Neuronal stem cell (in vitro differentiated cells): ENCODE measurements at regions not wholly inside any gene's neighbourhood (a gene's known extent, or its start where the extent isn't known, plus 50 kb on each side); places are given as distances from the start of the nearest gene placed in this dataset.

Experiments used
- DNase-seq: peaks from one replicate; pipeline ENCODE4 v3.0.0-alpha.2; 2013; ENCODE audit warnings: low spot score
- H2AFZ ChIP-seq: one replicate; pipeline ENCODE4 v1.6.1; 2013; ENCODE audit warnings: mild to moderate bottlenecking, low read length, inconsistent platforms
- H2AK5ac ChIP-seq: 2 replicates; pipeline ENCODE4 v1.6.1; 2013; ENCODE audit warnings: low read depth, mild to moderate bottlenecking, inconsistent platforms, low read length, moderate library complexity, mixed read lengths
- H2BK120ac ChIP-seq: 2 replicates; pipeline ENCODE4 v1.6.1; 2013; ENCODE audit warnings: low read depth, mild to moderate bottlenecking, inconsistent platforms, low read length, moderate library complexity, mixed read lengths
- H2BK12ac ChIP-seq: one replicate; pipeline ENCODE4 v1.6.1; 2013; ENCODE audit warnings: low read length, inconsistent platforms
- H2BK15ac ChIP-seq: 2 replicates; pipeline ENCODE4 v1.6.1; 2013; ENCODE audit warnings: mild to moderate bottlenecking, low read length, inconsistent platforms, mixed read lengths
- H2BK5ac ChIP-seq: one replicate; pipeline ENCODE4 v1.6.1; 2013; ENCODE audit warnings: inconsistent platforms, mild to moderate bottlenecking, low read length, moderate library complexity
- H3K14ac ChIP-seq: one replicate; pipeline ENCODE4 v1.6.1; 2013; ENCODE audit warnings: low read length, inconsistent platforms
- H3K18ac ChIP-seq: 2 replicates; pipeline ENCODE4 v1.6.1; 2013; ENCODE audit warnings: low read length, inconsistent platforms
- H3K23ac ChIP-seq: 2 replicates; pipeline ENCODE4 v1.6.1; 2013; ENCODE audit warnings: low read depth, mild to moderate bottlenecking, mixed read lengths, low read length, inconsistent platforms; ENCODE audit not compliant: poor library complexity
- H3K27ac ChIP-seq: replicated peaks from 3 replicates; pipeline ENCODE4 v1.5.1; 2013; ENCODE audit warnings: low read length, inconsistent platforms
- H3K27me3 ChIP-seq, 3 experiments: 2 replicates each; pipeline ENCODE4 v1.6.1; 2013; ENCODE audit warnings: low read length in 3 of 3, mild to moderate bottlenecking in 2 of 3, inconsistent platforms in 1 of 3, low read depth in 1 of 3, mixed read lengths in 1 of 3, moderate library complexity in 1 of 3; ENCODE audit not compliant: control insufficient read depth in 3 of 3, insufficient read depth in 3 of 3
- H3K36me3 ChIP-seq, 2 donors: replicated peaks in 1 of 2; 2 replicates each; pipeline ENCODE4 v1.6.1; 2013; ENCODE audit warnings: low read length in 2 of 2; ENCODE audit not compliant: control insufficient read depth in 2 of 2, insufficient read depth in 2 of 2
- H3K4ac ChIP-seq: 2 replicates; pipeline ENCODE4 v1.6.1; 2013; ENCODE audit warnings: inconsistent platforms, mild to moderate bottlenecking, low read length, moderate library complexity
- H3K4me1 ChIP-seq, 2 donors: 1 replicate in 1 of 2; 2 replicates in 1 of 2; pipeline ENCODE4 v1.6.1; 2013; ENCODE audit warnings: low read length in 2 of 2, low read depth in 1 of 2; ENCODE audit not compliant: control insufficient read depth in 2 of 2, insufficient read depth in 1 of 2
- H3K4me2 ChIP-seq: one replicate; pipeline ENCODE4 v1.6.1; 2013; ENCODE audit warnings: mild to moderate bottlenecking, low read length, inconsistent platforms; ENCODE audit not compliant: insufficient read depth, poor library complexity, severe bottlenecking
- H3K4me3 ChIP-seq, 2 donors: 2 replicates each; pipeline ENCODE4 v1.5.1; 2013; ENCODE audit warnings: low read length in 2 of 2, mild to moderate bottlenecking in 2 of 2, inconsistent platforms in 1 of 2, moderate library complexity in 1 of 2
- H3K79me1 ChIP-seq: one replicate; pipeline ENCODE4 v1.6.1; 2013; ENCODE audit warnings: low read depth, mild to moderate bottlenecking, inconsistent platforms, low read length, moderate library complexity
- H3K9ac ChIP-seq: one replicate; pipeline ENCODE4 v1.6.1; 2013; ENCODE audit warnings: mild to moderate bottlenecking, low read depth, low read length, inconsistent platforms; ENCODE audit not compliant: poor library complexity
- H3K9me3 ChIP-seq, 2 donors: replicated peaks in 1 of 2; 2 replicates each; pipeline versions ENCODE3 to v1.6.1; 2013; ENCODE audit warnings: low read length in 2 of 2, mild to moderate bottlenecking in 2 of 2, inconsistent platforms in 1 of 2, low read depth in 1 of 2, mixed read lengths in 1 of 2, moderate library complexity in 1 of 2; ENCODE audit not compliant: control insufficient read depth in 2 of 2, insufficient read depth in 1 of 2
- H4K8ac ChIP-seq: one replicate; pipeline ENCODE4 v1.6.1; 2013; ENCODE audit warnings: low read depth, mild to moderate bottlenecking, inconsistent platforms, low read length, moderate library complexity
- H4K91ac ChIP-seq: one replicate; pipeline ENCODE4 v1.6.1; 2013; ENCODE audit warnings: low read length, low read depth, mild to moderate bottlenecking, inconsistent platforms; ENCODE audit not compliant: poor library complexity
- whole genome bisulfite sequencing, 2 donors: extraction: QIAGEN DNeasy Blood & Tissue Kit; methylation state at CpG; one replicate each; pipeline ENCODE4 v1.1.7; 2013; ENCODE audit warnings: missing lambda C conversion rate in 2 of 2, mixed read lengths in 1 of 2; ENCODE audit not compliant: insufficient read length in 2 of 2, insufficient replicate concordance in 1 of 2; ENCODE audit errors: extremely low coverage in 2 of 2; 5-methylcytosine and 5-hydroxymethylcytosine counted together

GRCh38 chr5:115389799-115390382 lies 93.4 kb upstream of the CCDC112 start:
- Histone ChIP-seq H3K27ac (no peak overlapping the region), H2BK15ac (no peak overlapping the region), H2BK12ac (no peak overlapping the region), H2AFZ (no peak overlapping the region), H3K14ac (no peak overlapping the region), H3K23ac (no peak overlapping the region), H3K9me3 (peaks cover 0 to 2% of the 10 kb centered on the region in 2 donors), H3K4ac (no peak overlapping the region), H3K9ac (no peak overlapping the region), H4K91ac (no peak overlapping the region), H3K4me3 (no peak overlapping the region), H2BK5ac (no peak overlapping the region), H2AK5ac (no peak overlapping the region), H3K27me3 (peaks cover 0 to 4% (median 0%) of the 10 kb centered on the region in 3 experiments), H3K36me3 (no peaks in the 10 kb centered on the region), H3K4me1 (peaks cover 0 to 3% of the 10 kb centered on the region in 2 donors), H2BK120ac (no peak overlapping the region), H3K18ac (no peak overlapping the region), H4K8ac (no peak overlapping the region), H3K4me2 (no peak overlapping the region), H3K79me1 (no peaks in the 10 kb centered on the region)
- no CpG with 5 or more reads among the region's 15 CpGs for WGBS, 2 donors
- DNase-seq: no peak

- H4K91ac ChIP-seq: no peak overlapping the region
- no peak overlapping the region for H2BK120ac ChIP-seq
- no peak for DNase-seq
- H3K4me1 ChIP-seq: peaks cover 2 to 3% of the 10 kb centered on the region in 2 donors
- H3K9me3 ChIP-seq: peaks cover 0 to 2% of the 10 kb centered on the region in 2 donors
- no peak overlapping the region for H3K4me3 ChIP-seq
- no peak overlapping the region for H3K27ac ChIP-seq
- H3K4ac ChIP-seq: no peak overlapping the region
- no peak overlapping the region for H3K23ac ChIP-seq
- no peak overlapping the region for H2BK15ac ChIP-seq
- H2BK5ac ChIP-seq: no peak overlapping the region
- no peaks in the 10 kb centered on the region for H3K79me1 ChIP-seq
- H3K18ac ChIP-seq: no peak overlapping the region
- no peak overlapping the region for H3K14ac ChIP-seq
- H4K8ac ChIP-seq: no peak overlapping the region
- H3K36me3 ChIP-seq: no peaks in the 10 kb centered on the region
- peaks cover 0 to 4% (median 0%) of the 10 kb centered on the region in 3 experiments for H3K27me3 ChIP-seq
- no peak overlapping the region for H2AK5ac ChIP-seq
- H3K4me2 ChIP-seq: no peak overlapping the region
- no peak overlapping the region for H2BK12ac ChIP-seq
- H2AFZ ChIP-seq: no peak overlapping the region
- no peak overlapping the region for H3K9ac ChIP-seq
- WGBS, 2 donors: no CpG with 5 or more reads among the region's 8 CpGs
Measured at GRCh38 chr5:115389034-115389798, 92.8 kb upstream of the CCDC112 start.

GRCh38 chr5:115388240-115388639 lies 91.8 kb upstream of the CCDC112 start:
- Histone ChIP-seq H3K36me3 (no peaks in the 10 kb centered on the region), H3K18ac (no peak overlapping the region), H2BK120ac (no peak overlapping the region), H3K4me2 (no peak overlapping the region), H2BK12ac (no peak overlapping the region), H3K14ac (no peak overlapping the region), H3K23ac (no peak overlapping the region), H2AK5ac (no peak overlapping the region), H2BK15ac (no peak overlapping the region), H2AFZ (no peak overlapping the region), H3K4me1 (peaks cover 2 to 3% of the 10 kb centered on the region in 2 donors), H3K4ac (no peak overlapping the region), H2BK5ac (no peak overlapping the region), H3K79me1 (no peaks in the 10 kb centered on the region), H3K9ac (no peak overlapping the region), H4K91ac (no peak overlapping the region), H3K27ac (no peak overlapping the region), H4K8ac (no peak overlapping the region), H3K27me3 (peaks cover 0 to 7% (median 0%) of the 10 kb centered on the region in 3 experiments), H3K9me3 (no peaks in the 10 kb centered on the region), H3K4me3 (no peak overlapping the region)
- no peak for DNase-seq
- no CpG with 5 or more reads among the region's 4 CpGs for WGBS, 2 donors

- Histone ChIP-seq H3K4me2 (no peak overlapping the region), H2BK12ac (no peak overlapping the region), H3K9me3 (no peaks in the 10 kb centered on the region), H3K27me3 (peaks cover 0 to 7% (median 0%) of the 10 kb centered on the region in 3 experiments), H4K8ac (no peak overlapping the region), H3K14ac (no peak overlapping the region), H2BK15ac (no peak overlapping the region), H3K36me3 (no peaks in the 10 kb centered on the region), H2BK120ac (no peak overlapping the region), H3K9ac (no peak overlapping the region), H2AFZ (no peak overlapping the region), H3K4ac (no peak overlapping the region), H4K91ac (no peak overlapping the region), H3K23ac (no peak overlapping the region), H3K27ac (no peak overlapping the region), H2BK5ac (no peak overlapping the region), H3K4me1 (peaks cover 2 to 3% of the 10 kb centered on the region in 2 donors), H3K18ac (no peak overlapping the region), H2AK5ac (no peak overlapping the region), H3K79me1 (no peaks in the 10 kb centered on the region), H3K4me3 (no peak overlapping the region)
- no CpG with 5 or more reads among the region's 2 CpGs for WGBS, 2 donors
- no peak for DNase-seq
Measured at GRCh38 chr5:115387816-115388215, 91.4 kb upstream of the CCDC112 start.
